GM23248 (cell line): ENCODE measurements at regions not wholly inside any gene's neighbourhood (a gene's known extent, or its start where the extent isn't known, plus 50 kb on each side); places are given as distances from the start of the nearest gene placed in this dataset.

Experiments
- DNase-seq: peaks from one replicate; pipeline ENCODE4 v3.0.0-alpha.2; 2015
- H2AFZ ChIP-seq: fragments of 200-600 bp; sonication (generic); 2 replicates; pipeline ENCODE4 v1.6.1; 2016; ENCODE audit warnings: antibody characterized with exemption
- H3F3A ChIP-seq: fragments of 200-600 bp; sonication (generic); 2 replicates; pipeline ENCODE4 v1.6.1; 2016; ENCODE audit warnings: mild to moderate bottlenecking, antibody characterized with exemption, mixed run types; ENCODE audit not compliant: insufficient read depth
- H3K27ac ChIP-seq: fragments of 200-600 bp; sonication (generic); 2 replicates; pipeline ENCODE4 v1.5.1; 2016; ENCODE audit warnings: mild to moderate bottlenecking
- H3K27me3 ChIP-seq: fragments of 200-600 bp; sonication (generic); replicated peaks from 2 replicates; pipeline ENCODE4 v1.6.1; 2016; ENCODE audit warnings: mild to moderate bottlenecking; ENCODE audit not compliant: insufficient read depth
- H3K36me3 ChIP-seq: fragments of 200-600 bp; sonication (generic); 2 replicates; pipeline ENCODE4 v1.6.1; 2016; ENCODE audit warnings: low read depth, mild to moderate bottlenecking
- H3K4me1 ChIP-seq: fragments of 200-600 bp; sonication (generic); 2 replicates; pipeline ENCODE4 v1.6.1; 2016; ENCODE audit warnings: mild to moderate bottlenecking; ENCODE audit not compliant: insufficient read depth
- H3K4me2 ChIP-seq: fragments of 200-600 bp; sonication (generic); one replicate; pipeline ENCODE4 v1.6.1; 2016; ENCODE audit warnings: mild to moderate bottlenecking; ENCODE audit not compliant: unreplicated experiment
- H3K4me3 ChIP-seq: fragments of 200-600 bp; sonication (generic); 2 replicates; pipeline ENCODE4 v1.5.1; 2016; ENCODE audit warnings: mild to moderate bottlenecking
- H3K79me2 ChIP-seq: fragments of 200-600 bp; sonication (generic); 2 replicates; pipeline ENCODE4 v1.6.1; 2016; ENCODE audit warnings: mild to moderate bottlenecking; ENCODE audit not compliant: insufficient read depth
- H3K9ac ChIP-seq: fragments of 200-600 bp; sonication (generic); 2 replicates; pipeline ENCODE4 v1.6.1; 2016; ENCODE audit warnings: mild to moderate bottlenecking
- H3K9me2 ChIP-seq: fragments of 200-600 bp; sonication (generic); 2 replicates; pipeline ENCODE4 v1.6.1; 2016; ENCODE audit warnings: mixed run types, mild to moderate bottlenecking, moderate library complexity; ENCODE audit not compliant: insufficient read depth
- H3K9me3 ChIP-seq: fragments of 200-600 bp; sonication (generic); one replicate; pipeline ENCODE4 v1.6.1; 2017; ENCODE audit warnings: low read depth
- H4K20me1 ChIP-seq: fragments of 200-600 bp; sonication (generic); 2 replicates; pipeline ENCODE4 v1.6.0; 2016; ENCODE audit not compliant: insufficient read depth
- EZH2 ChIP-seq: fragments of 200-600 bp; sonication (generic); IDR thresholded peaks from 2 replicates; pipeline ENCODE4 v1.6.1; 2018; ENCODE audit warnings: antibody characterized with exemption, mild to moderate bottlenecking; ENCODE audit not compliant: insufficient read depth, poor library complexity, severe bottlenecking
- EZH2phosphoT487 ChIP-seq: fragments of 200-600 bp; sonication (generic); IDR thresholded peaks from 2 replicates; pipeline ENCODE4 v1.6.1; 2018; ENCODE audit warnings: antibody characterized with exemption, moderate library complexity, mild to moderate bottlenecking, low read depth; ENCODE audit not compliant: insufficient read depth
- WGBS, 2 experiments: methylation state at CpG; one replicate each; pipeline ENCODE4 v1.1.6; 2015 to 2017; ENCODE audit warnings: low lambda C conversion rate in 2 of 2, low coverage in 1 of 2; ENCODE audit errors: missing lambda C conversion rate in 2 of 2; 5-methylcytosine and 5-hydroxymethylcytosine counted together
- in situ Hi-C: fragments of 300-500 bp; cut with MboI; formaldehyde crosslinking; loops from 2 replicates; pipeline ENCODE4 v1.15.0; 2020

DNA sequence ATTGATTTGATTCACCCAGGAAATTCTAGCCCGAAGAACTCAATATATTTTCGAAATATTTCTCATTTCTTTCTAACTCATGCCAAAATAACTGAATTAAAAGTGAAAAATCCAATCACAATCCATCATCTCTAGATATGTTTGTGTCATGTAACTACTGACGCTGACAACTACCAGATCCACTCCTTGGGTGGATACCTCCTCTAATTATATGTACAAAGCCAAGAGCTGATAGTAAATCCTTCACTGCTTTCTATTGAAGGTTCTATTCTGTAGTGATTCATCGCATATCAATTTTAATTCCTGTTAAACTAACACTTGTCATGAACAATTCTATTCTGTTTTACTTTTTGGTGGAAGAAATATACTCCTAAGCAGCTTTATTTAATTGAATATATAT, 1056.6 kb upstream of the NXPH2 start:
- Histone ChIP-seq H3K79me2 (no peaks in the 10 kb centered on the region), H3F3A (no peaks in the 10 kb centered on the region), H3K9me2 (no peaks in the 10 kb centered on the region), H4K20me1 (no peaks in the 10 kb centered on the region), H2AFZ (no peak overlapping the region), H3K27me3 (no peaks in the 10 kb centered on the region), H3K4me2 (no peak overlapping the region), H3K4me3 (no peak overlapping the region), H3K27ac (no peak overlapping the region), H3K36me3 (no peaks in the 10 kb centered on the region), H3K9me3 (no peaks in the 10 kb centered on the region), H3K9ac (no peak overlapping the region), H3K4me1 (no peaks in the 10 kb centered on the region)
- TF ChIP-seq EZH2phosphoT487 (no peak), EZH2 (no peak)
- no peak for DNase-seq
- WGBS, 2 experiments, result 4 to 8% methylated on average over 4 of the region's 4 CpGs
- in situ Hi-C loops, result no loop called here

DNA sequence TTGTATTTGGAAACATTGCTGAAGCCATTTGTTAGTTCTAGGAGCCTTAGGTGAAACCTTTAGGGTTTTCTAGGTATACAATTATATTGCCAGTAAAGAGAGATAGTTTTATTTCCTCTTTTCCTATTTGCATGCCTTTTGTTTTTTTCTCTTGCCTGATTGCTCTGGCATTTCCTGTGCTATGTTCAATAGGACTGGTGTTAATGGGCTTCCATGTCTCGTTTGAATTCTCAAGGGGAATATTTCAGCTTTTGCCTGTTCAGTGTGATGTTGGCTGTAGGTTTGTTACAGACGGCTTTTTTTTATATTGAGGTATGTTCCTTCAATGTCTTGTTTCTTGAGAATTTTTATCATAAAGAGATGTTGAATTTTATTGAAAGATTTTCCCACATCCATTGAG, 1054.9 kb upstream of the NXPH2 start:
- 32% methylated on average over 2 of the region's 2 CpGs for WGBS, 2 experiments
- H4K20me1 ChIP-seq, result no peaks in the 10 kb centered on the region
- H3K79me2 ChIP-seq, result no peaks in the 10 kb centered on the region
- no peaks in the 10 kb centered on the region for H3K4me1 ChIP-seq
- no peaks in the 10 kb centered on the region for H3K9me2 ChIP-seq
- no peak for TF ChIP-seq EZH2
- no peak for TF ChIP-seq EZH2phosphoT487
- no peaks in the 10 kb centered on the region for H3K9me3 ChIP-seq
- H3K27ac ChIP-seq, result no peak overlapping the region
- no peaks in the 10 kb centered on the region for H3K36me3 ChIP-seq
- H3K4me2 ChIP-seq, result no peak overlapping the region
- H3K27me3 ChIP-seq, result no peaks in the 10 kb centered on the region
- no peak overlapping the region for H3K9ac ChIP-seq
- H3F3A ChIP-seq, result no peaks in the 10 kb centered on the region
- no peak for DNase-seq
- H2AFZ ChIP-seq, result no peak overlapping the region
- no peak overlapping the region for H3K4me3 ChIP-seq
- in situ Hi-C loops, result no loop called here

DNA sequence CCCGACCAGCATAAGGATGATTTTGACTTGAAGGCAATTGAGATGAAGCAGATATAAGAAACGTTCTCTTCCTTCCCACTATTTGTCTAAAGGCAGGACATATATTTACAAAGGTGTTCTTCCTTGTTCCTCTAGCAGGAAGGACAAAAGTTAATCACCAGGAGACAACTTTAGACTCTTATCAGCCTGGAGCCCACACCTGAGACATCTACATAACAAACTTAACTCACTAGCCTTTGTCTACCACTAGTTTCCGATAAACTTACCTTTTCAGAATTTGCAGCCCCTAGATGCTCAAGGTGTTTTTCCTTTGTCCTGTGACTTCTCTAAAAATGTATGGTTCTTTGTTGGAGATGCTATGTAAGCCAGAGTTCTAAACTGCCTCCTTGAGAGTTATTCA, 1047.8 kb upstream of the NXPH2 start:
- Histone ChIP-seq H4K20me1 (no peaks in the 10 kb centered on the region), H3K4me3 (no peak overlapping the region)
- no peak for DNase-seq

DNA sequence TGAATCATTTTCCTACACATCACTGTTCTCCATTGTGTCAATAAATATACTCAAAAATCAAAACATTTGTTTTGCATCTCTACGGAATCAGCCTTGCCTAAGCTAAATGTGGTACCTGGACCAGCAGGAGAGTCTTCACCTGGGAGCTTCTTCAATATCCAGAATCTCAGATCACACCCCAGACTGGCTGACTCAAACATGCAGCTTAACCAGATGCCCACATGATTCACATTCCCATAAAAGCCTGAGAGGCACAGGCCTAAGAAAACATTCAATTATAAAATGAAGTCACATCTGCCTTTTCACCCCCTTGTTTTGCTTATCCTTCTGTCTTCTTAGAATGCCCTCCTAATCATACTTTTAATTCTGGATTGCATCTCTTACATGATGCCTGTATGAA, 1045.5 kb upstream of the NXPH2 start:
- H3K9me2 ChIP-seq, result no peaks in the 10 kb centered on the region
- no peak overlapping the region for H3K4me3 ChIP-seq
- H3K9ac ChIP-seq, result no peak overlapping the region
- no peaks in the 10 kb centered on the region for H3K4me1 ChIP-seq
- H2AFZ ChIP-seq, result no peak overlapping the region
- H3K27ac ChIP-seq, result no peak overlapping the region
- no peak for TF ChIP-seq EZH2
- no peak for TF ChIP-seq EZH2phosphoT487
- WGBS, 2 experiments, result 13% methylated on average over 1 of the region's 1 CpG
- H4K20me1 ChIP-seq, result no peaks in the 10 kb centered on the region
- H3K4me2 ChIP-seq, result no peak overlapping the region
- H3F3A ChIP-seq, result no peaks in the 10 kb centered on the region
- no peaks in the 10 kb centered on the region for H3K27me3 ChIP-seq
- no peak for DNase-seq
- H3K79me2 ChIP-seq, result no peaks in the 10 kb centered on the region
- in situ Hi-C loops, result no loop called here
- no peaks in the 10 kb centered on the region for H3K9me3 ChIP-seq
- H3K36me3 ChIP-seq, result no peaks in the 10 kb centered on the region

More for the DNA sequence above, 1047.8 kb upstream of the NXPH2 start:
- Histone ChIP-seq H3K36me3 (no peaks in the 10 kb centered on the region), H3K79me2 (no peaks in the 10 kb centered on the region), H2AFZ (no peak overlapping the region), H3F3A (no peaks in the 10 kb centered on the region), H3K4me1 (no peaks in the 10 kb centered on the region), H3K27ac (no peak overlapping the region), H3K4me2 (no peak overlapping the region), H3K27me3 (no peaks in the 10 kb centered on the region), H3K9me3 (no peaks in the 10 kb centered on the region), H3K9ac (no peak overlapping the region), H3K9me2 (no peaks in the 10 kb centered on the region)
- WGBS, 2 experiments, result 27 to 29% methylated on average over 3 of the region's 3 CpGs
- TF ChIP-seq EZH2 (no peak), EZH2phosphoT487 (no peak)
- in situ Hi-C loops, result no loop called here

DNA sequence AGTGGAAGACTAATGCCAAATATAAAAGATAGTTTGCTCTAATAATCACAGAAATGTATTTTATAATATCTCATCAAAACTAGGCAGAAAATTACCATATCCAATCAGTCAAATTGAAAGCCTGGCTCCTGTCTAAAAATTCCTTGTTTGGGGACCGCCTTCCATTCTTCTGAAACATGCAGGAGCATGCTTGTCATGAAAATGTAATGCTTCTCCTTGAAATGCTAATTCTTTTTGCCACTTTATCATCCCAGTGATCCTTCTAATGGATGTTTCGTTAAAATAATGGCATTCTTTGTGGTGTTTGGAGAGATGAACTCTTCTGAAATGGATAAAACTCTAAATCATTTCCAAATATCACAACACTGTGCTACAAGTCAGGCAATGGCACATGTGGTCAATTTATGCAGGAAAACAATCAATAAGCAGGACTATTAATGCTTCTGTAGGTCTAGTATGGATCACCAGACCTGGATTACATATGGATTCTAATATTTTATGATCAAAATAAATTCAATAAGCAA, 1039.1 kb upstream of the NXPH2 start:
- TF ChIP-seq EZH2phosphoT487 (no peak), EZH2 (no peak)
- Histone ChIP-seq H3K4me1 (no peaks in the 10 kb centered on the region), H3K4me2 (no peak overlapping the region), H2AFZ (no peak overlapping the region), H3K27ac (no peak overlapping the region), H3K9me2 (no peaks in the 10 kb centered on the region), H3K27me3 (no peaks in the 10 kb centered on the region), H3K9me3 (no peaks in the 10 kb centered on the region), H3K4me3 (no peak overlapping the region), H3F3A (no peaks in the 10 kb centered on the region), H3K79me2 (no peaks in the 10 kb centered on the region), H3K9ac (no peak overlapping the region), H3K36me3 (no peaks in the 10 kb centered on the region), H4K20me1 (no peaks in the 10 kb centered on the region)
- 0 to 1% methylated on average over 2 of the region's 2 CpGs for WGBS, 2 experiments
- DNase-seq, result no peak
- in situ Hi-C loops, result no loop called here
